NT2/D1 (cell line): ENCODE measurements at regions not wholly inside any gene's neighbourhood (a gene's known extent, or its start where the extent isn't known, plus 50 kb on each side); places are given as distances from the start of the nearest gene placed in this dataset.

Experiments
- SUZ12 ChIP-seq: IDR thresholded peaks from 2 replicates; pipeline ENCODE4 v1.6.1; 2011; ENCODE audit not compliant: insufficient read length, insufficient read depth; ENCODE audit errors: extremely low read depth
- YY1 ChIP-seq: IDR thresholded peaks from 2 replicates; pipeline ENCODE4 v1.6.1; 2011; ENCODE audit not compliant: insufficient read length, insufficient read depth
- ZNF274 ChIP-seq: IDR thresholded peaks from 2 replicates; pipeline ENCODE4 v1.6.1; 2011; ENCODE audit warnings: mild to moderate bottlenecking, low read depth, low read length

GRCh38 chr20:52724541-52724940, 247.6 kb upstream of the TSHZ2 start:
- TF ChIP-seq ZNF274 (no peak), YY1 (no peak), SUZ12 (no peak)
